ENCODE measurements at regions not wholly inside any gene's neighbourhood (a gene's known extent, or its start where the extent isn't known, plus 50 kb on each side); places are given as distances from the start of the nearest gene placed in this dataset.
"Not testable (repeated sequence)": the region's sequence is repeated elsewhere in the genome, so short reads cannot be mapped to it uniquely, and the experiment has no call there.

- not testable (repeated sequence) for TF ChIP-seq CTCF (conservative IDR thresholded peaks at IDR 0.05; ENCODE audit: low read length); EZH2phosphoT487 (IDR thresholded peaks at IDR 0.05; ENCODE audit: borderline replicate concordance)
Measured at GRCh38 chr5:174917435-174917834, 193.1 kb downstream of the MSX2 start.
